IgD-negative memory B cell (primary cell): ENCODE measurements at regions not wholly inside any gene's neighbourhood (a gene's known extent, or its start where the extent isn't known, plus 50 kb on each side); places are given as distances from the start of the nearest gene placed in this dataset.

Source experiments
- H3K27ac Mint-ChIP-seq, 3 donors: one replicate each; pipeline ENCODE4 v1.8.0; 2020 to 2022; ENCODE audit warnings: mild to moderate bottlenecking in 3 of 3, mixed read lengths in 3 of 3, moderate library complexity in 1 of 3
- H3K27me3 Mint-ChIP-seq: one replicate; pipeline ENCODE4 v1.8.0; 2021; ENCODE audit warnings: mixed read lengths
- H3K36me3 Mint-ChIP-seq: one replicate; pipeline ENCODE4 v1.8.0; 2020; ENCODE audit warnings: mild to moderate bottlenecking, mixed read lengths
- H3K4me1 Mint-ChIP-seq, 3 donors: one replicate each; pipeline ENCODE4 v1.8.0; 2020 to 2022; ENCODE audit warnings: mixed read lengths in 3 of 3, mild to moderate bottlenecking in 1 of 3
- H3K4me3 Mint-ChIP-seq, 4 donors: one replicate each; pipeline ENCODE4 v1.8.0; 2020 to 2022; ENCODE audit warnings: mild to moderate bottlenecking in 4 of 4, mixed read lengths in 4 of 4, moderate library complexity in 3 of 4
- H3K9me3 Mint-ChIP-seq, 3 donors: one replicate each; pipeline ENCODE4 v1.8.0; 2020 to 2021; ENCODE audit warnings: mixed read lengths in 3 of 3, mild to moderate bottlenecking in 1 of 3

DNA sequence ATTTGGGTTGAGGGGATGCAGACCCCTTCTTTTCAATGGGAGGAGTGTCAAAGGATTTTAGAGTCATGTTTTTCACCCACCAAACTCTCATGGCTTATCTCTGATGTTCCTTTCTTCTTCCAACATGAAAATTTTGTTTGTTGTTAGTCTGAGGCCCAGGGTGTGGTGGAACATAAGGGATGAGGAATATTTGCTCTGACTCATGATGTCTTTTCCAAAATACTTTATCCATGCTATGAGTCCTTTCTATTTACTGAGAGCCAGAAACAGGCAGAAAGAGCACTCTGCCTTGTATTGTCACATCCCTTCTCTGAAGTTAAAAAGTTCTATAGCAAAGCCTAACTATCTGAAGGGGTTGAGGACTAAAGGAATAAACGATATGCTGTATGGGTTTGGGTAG is 61.6 kb upstream of the GYPA start:
- Mint-ChIP-seq H3K4me3 (no peak overlapping the region), H3K27ac (no peak overlapping the region), H3K9me3 (peaks cover 4 to 13% (median 8%) of the 10 kb centered on the region in 3 donors), H3K36me3 (no peaks in the 10 kb centered on the region), H3K27me3 (peaks cover 8% of the 10 kb centered on the region), H3K4me1 (no peaks in the 10 kb centered on the region)

DNA sequence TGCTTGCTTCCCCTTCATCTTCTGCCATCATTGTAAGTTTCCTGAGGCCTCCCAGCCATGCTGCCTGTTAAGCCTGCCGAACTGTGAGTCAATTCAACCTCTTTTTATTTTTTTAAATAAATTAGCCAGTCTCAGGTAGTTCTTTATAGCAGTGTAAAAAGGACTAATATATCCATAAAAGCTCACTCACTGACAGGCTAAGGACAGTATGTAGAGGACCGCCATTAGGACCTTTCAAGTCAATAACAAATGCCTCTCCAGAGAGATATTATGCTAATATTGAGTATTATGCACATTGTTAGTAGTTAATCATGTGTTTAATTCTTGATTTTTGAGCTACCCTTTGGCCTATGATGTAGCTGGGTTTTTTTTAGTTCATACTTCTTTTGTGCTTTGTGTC is 62.6 kb upstream of the GYPA start:
- H3K4me1 Mint-ChIP-seq = no peaks in the 10 kb centered on the region
- no peak overlapping the region for H3K4me3 Mint-ChIP-seq
- H3K27me3 Mint-ChIP-seq = peaks cover 7% of the 10 kb centered on the region
- H3K36me3 Mint-ChIP-seq = no peaks in the 10 kb centered on the region
- no peak overlapping the region for H3K27ac Mint-ChIP-seq
- H3K9me3 Mint-ChIP-seq = peaks cover 2 to 4% (median 4%) of the 10 kb centered on the region in 3 donors

DNA sequence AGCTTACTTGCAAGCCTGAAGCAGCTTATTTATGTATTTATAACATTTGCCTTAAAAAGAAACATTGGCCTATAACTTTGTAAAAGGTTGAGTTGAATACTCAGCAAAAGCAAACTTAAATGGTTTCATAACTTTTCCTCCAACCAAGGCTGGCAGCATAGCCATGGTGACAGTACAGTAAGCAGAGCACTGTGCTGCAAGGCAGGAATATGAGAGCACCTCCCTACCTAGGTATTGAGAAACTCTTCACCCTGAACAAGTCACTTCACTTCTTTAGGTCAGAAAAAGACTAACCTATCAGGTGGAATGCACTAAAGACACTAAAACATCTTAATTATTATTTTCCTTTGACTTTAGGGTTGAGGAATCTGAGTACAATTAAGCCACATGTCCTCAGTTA is 63.9 kb upstream of the GYPA start:
- no peaks in the 10 kb centered on the region for H3K9me3 Mint-ChIP-seq
- H3K27me3 Mint-ChIP-seq = peaks cover 7% of the 10 kb centered on the region
- no peaks in the 10 kb centered on the region for H3K4me1 Mint-ChIP-seq
- no peaks in the 10 kb centered on the region for H3K36me3 Mint-ChIP-seq
- H3K4me3 Mint-ChIP-seq = no peak overlapping the region
- no peak overlapping the region for H3K27ac Mint-ChIP-seq

DNA sequence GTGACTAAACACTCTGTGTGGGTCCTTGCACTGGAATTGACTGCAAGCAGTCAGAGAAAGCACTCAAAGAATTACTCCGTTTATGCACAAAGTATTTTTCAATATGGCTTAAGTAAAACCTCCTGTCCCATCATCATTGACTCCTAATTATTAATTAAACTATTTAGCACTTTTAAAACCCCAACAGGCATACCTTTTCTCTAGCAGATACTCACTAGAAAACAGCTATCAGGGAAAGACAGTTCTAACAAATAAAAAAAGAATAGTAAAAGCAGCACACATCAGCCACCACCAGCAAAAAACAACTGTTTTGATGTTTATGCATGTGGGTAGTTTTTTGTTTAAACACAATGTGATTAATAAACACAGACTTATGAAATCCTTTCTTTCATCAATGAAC is 66.2 kb upstream of the GYPA start:
- no peaks in the 10 kb centered on the region for H3K36me3 Mint-ChIP-seq
- H3K4me1 Mint-ChIP-seq = no peaks in the 10 kb centered on the region
- no peak overlapping the region for H3K27ac Mint-ChIP-seq
- no peak overlapping the region for H3K4me3 Mint-ChIP-seq
- peaks cover 6% of the 10 kb centered on the region for H3K27me3 Mint-ChIP-seq
- H3K9me3 Mint-ChIP-seq = no peaks in the 10 kb centered on the region

DNA sequence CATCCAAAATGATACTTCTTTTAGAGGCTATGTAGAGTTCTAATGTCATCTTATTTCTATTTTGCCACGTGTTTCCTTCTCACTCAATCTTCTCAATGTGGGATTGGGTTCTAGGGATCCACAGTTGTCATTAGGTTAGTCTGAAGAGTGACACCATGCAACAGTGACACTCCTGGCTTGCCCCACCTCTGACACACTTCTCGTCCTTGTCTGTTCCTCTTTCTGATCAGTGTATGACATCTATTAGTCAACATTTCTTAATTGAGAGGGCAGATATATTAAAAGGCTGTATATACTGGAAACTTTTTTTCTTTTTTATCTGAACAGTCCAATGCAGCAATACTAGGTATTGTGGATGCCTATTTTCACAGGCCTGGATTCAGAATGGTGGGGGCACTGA is 67.6 kb upstream of the GYPA start:
- H3K27me3 Mint-ChIP-seq = peaks cover 1% of the 10 kb centered on the region
- peaks cover 0 to 2% (median 0%) of the 10 kb centered on the region in 3 donors for H3K4me1 Mint-ChIP-seq
- peak overlapping the region in 1 of 3 donors; percentile 65 for H3K27ac Mint-ChIP-seq

DNA sequence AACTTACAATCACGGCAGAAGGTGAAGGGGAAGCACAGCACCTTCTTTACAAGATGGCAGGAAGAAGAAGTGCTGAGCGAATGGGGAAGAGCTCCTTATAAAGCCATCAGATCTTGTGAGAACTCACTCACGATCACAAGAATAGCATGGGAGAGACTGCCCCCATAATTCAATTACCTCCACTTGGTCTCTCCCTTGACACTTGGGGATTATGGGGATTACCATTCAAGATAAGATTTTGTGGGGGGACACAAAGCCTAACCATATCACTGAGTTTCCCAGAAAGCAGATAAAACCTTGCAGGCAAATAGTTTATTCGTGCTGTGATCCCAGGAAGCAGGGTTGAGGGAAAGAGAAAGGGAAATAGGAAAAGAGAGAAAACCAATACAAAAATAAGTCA is 69.0 kb upstream of the GYPA start:
- Mint-ChIP-seq H3K27ac (no peak overlapping the region), H3K4me1 (peaks cover 0 to 2% (median 0%) of the 10 kb centered on the region in 3 donors), H3K9me3 (peaks cover 0 to 2% (median 0%) of the 10 kb centered on the region in 3 donors), H3K4me3 (no peak overlapping the region), H3K27me3 (peaks cover 1% of the 10 kb centered on the region), H3K36me3 (peaks cover 2% of the 10 kb centered on the region)

More for the DNA sequence above, 67.6 kb upstream of the GYPA start:
- H3K9me3 Mint-ChIP-seq = no peaks in the 10 kb centered on the region
- no peak overlapping the region for H3K4me3 Mint-ChIP-seq
- H3K36me3 Mint-ChIP-seq = peaks cover 2% of the 10 kb centered on the region

DNA sequence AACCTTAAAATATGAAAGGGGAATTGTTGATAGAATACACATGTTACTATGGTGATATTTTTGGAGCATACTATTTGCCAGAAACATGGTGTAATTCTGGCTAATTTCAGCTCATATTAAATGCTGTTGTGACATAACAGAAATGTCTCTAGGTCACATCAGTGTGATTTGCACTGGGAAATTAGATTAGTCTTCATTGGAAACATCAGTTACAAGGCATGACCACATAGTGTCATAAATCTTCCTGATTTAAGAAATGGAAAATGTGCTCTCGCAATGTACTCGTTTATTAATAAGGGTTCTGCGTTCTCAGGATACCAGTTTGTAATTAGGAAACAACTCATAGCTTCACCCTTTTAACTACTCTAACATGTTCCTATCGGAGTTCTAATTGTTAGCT is 72.9 kb upstream of the GYPA start:
- H3K36me3 Mint-ChIP-seq = peaks cover 2% of the 10 kb centered on the region
- peaks cover 0 to 2% (median 0%) of the 10 kb centered on the region in 3 donors for H3K4me1 Mint-ChIP-seq
- no peaks in the 10 kb centered on the region for H3K27me3 Mint-ChIP-seq

DNA sequence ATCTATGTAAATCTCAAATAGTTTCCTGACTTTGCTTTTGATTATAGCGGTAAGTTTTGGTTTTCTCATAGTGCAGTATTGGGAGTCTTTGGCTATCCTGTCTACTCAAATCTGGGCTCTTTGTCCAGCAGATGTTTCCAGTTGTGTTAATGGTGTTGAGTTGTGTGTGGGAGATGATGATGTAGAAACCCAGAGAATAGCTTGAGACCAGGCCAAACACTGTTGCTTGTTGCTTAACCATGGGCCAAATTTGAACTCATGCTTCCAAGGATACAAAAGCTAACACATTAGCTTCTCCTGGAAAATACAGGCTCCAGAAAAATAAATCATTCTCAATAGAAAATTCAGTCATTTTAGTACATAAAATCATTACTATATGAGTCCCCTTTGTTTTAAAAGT is 82.6 kb upstream of the GYPA start:
- Mint-ChIP-seq H3K4me1 (no peaks in the 10 kb centered on the region), H3K27me3 (no peaks in the 10 kb centered on the region), H3K27ac (no peak overlapping the region), H3K9me3 (no peaks in the 10 kb centered on the region), H3K4me3 (no peak overlapping the region), H3K36me3 (no peaks in the 10 kb centered on the region)

More for the DNA sequence above, 72.9 kb upstream of the GYPA start:
- H3K9me3 Mint-ChIP-seq = peaks cover 0 to 3% (median 2%) of the 10 kb centered on the region in 3 donors
- H3K4me3 Mint-ChIP-seq = no peak overlapping the region
- H3K27ac Mint-ChIP-seq = no peak overlapping the region

DNA sequence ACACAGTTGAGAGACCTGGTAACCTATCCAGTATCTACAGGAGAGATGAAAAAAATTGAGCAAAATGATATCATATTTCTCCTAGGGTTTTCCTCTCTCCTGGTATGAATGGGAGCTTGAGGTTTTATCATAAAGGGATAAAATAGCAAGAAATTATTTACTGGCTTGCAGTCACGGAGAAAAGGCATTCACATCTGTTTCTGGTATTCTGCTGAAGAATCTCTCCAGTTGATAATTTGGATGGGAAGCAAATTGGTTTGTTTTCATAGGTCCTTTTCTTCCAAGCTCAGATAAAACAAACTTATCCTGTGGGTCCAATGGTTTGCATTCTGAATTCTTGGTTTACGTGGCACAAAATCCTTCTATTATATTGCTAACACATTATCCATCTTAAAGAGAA is 83.1 kb upstream of the GYPA start:
- no peaks in the 10 kb centered on the region for H3K4me1 Mint-ChIP-seq
- no peaks in the 10 kb centered on the region for H3K36me3 Mint-ChIP-seq
- H3K27me3 Mint-ChIP-seq = no peaks in the 10 kb centered on the region
- no peaks in the 10 kb centered on the region for H3K9me3 Mint-ChIP-seq
- H3K27ac Mint-ChIP-seq = no peak overlapping the region
- no peak overlapping the region for H3K4me3 Mint-ChIP-seq

DNA sequence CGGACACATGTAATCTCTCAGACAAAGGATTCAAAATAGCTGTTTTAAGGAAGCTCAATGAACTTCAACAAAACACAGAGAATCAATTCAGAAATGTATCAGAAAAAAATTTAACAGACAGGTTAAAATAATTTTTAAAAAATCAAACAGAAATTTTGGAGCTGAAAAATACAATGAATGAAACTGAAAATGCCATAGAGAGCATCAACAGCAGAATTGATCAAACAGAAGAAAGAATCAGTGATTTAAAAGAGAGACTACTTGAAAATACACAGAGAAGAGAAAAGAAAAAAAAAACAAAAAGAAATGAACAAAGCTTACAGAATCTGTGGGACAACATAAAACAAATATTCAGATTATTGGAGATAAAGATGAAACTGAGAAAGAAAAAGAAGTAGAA is 118.8 kb upstream of the GYPA start:
- H3K27ac Mint-ChIP-seq = no peak overlapping the region
- H3K27me3 Mint-ChIP-seq = no peaks in the 10 kb centered on the region
- H3K36me3 Mint-ChIP-seq = no peaks in the 10 kb centered on the region
- H3K4me1 Mint-ChIP-seq = no peaks in the 10 kb centered on the region
- H3K4me3 Mint-ChIP-seq = no peak overlapping the region
- peaks cover 6 to 17% (median 8%) of the 10 kb centered on the region in 3 donors for H3K9me3 Mint-ChIP-seq

DNA sequence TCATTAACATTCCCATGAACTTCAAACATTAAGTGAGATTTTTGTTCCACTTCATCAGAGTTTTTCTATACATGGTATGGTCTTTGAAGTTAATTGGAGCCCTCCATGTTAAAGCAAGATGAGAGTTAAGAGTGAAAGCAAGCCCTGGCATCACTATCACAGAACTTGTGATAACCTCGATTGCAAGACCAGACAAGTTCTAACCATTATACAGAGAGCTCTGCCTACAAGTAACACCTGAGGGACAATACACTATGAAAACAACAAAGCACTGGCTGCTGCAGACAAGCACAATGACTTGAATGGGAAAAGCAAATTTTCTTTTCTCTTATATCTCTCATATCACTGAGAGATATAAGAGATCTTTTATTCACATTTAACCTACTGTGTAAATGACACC is 126.6 kb upstream of the GYPA start:
- Mint-ChIP-seq H3K27ac (no peak overlapping the region), H3K4me3 (no peak overlapping the region), H3K36me3 (no peaks in the 10 kb centered on the region), H3K9me3 (peaks cover 0 to 2% (median 1%) of the 10 kb centered on the region in 3 donors), H3K27me3 (no peaks in the 10 kb centered on the region), H3K4me1 (no peaks in the 10 kb centered on the region)

DNA sequence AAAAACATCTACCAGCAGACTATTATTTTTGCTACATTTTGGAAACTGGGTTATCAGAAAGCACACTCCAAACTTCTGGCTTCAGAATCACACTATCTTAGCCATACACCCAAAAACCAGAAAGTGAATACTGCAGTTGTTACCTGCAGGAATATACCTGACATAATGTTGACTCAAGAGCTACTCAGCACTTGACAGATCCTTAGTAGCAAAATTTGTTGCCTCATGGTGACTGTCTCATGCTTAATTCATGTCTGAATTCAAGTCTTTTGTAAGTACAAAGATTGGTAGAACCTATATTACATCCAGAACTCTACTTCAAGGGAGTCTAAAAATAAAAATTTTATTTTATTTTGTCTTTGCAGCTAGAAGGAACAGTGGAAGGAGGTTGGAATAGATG is 140.2 kb upstream of the GYPA start:
- no peaks in the 10 kb centered on the region for H3K4me1 Mint-ChIP-seq
- H3K27ac Mint-ChIP-seq = no peak overlapping the region
- no peaks in the 10 kb centered on the region for H3K36me3 Mint-ChIP-seq
- H3K27me3 Mint-ChIP-seq = no peaks in the 10 kb centered on the region
- H3K9me3 Mint-ChIP-seq = no peaks in the 10 kb centered on the region
- H3K4me3 Mint-ChIP-seq = no peak overlapping the region

DNA sequence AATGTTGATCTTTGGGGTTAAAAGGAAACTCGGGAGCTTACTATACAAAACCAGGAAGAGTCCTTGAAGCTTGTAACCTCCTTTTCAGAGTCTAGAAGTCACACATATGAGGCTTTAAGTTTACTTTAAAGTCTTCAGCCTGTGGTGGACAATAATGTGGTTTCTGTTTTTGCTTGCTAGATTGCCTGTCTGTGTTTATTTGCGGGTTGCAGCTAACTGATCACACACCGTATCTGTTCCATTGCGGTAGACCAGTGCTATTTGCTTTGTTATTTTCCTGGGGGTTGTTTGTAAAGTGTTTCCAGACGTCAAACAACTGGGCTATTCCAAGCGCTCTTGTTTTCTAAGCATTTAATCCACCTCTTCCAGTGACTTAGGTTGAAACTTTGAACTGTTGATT is 143.0 kb upstream of the GYPA start:
- Mint-ChIP-seq H3K27ac (peak overlapping the region in 1 of 3 donors; percentile 9), H3K36me3 (no peaks in the 10 kb centered on the region), H3K4me3 (no peak overlapping the region), H3K9me3 (peaks cover 0 to 1% (median 0%) of the 10 kb centered on the region in 3 donors), H3K4me1 (no peaks in the 10 kb centered on the region), H3K27me3 (no peaks in the 10 kb centered on the region)

DNA sequence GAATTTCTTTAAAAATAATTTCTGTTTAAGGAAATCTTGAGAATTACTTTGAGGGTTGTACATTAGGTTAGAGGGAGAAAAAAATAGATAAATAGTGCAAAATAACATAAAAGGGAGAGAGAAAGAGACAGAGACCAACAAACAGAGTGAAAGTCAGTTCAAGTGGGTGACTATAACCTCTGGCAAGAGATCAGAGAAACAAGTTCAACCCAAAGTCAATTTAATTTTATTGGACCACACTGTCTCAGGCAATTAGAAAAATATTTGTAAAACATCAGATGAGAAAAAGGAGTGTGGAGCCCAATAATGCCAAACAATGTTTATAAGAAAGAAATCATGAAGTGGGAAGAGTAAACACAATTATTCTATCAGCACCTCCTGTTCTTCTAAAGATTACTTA is 143.5 kb upstream of the GYPA start:
- no peak overlapping the region for H3K4me3 Mint-ChIP-seq
- H3K4me1 Mint-ChIP-seq = no peaks in the 10 kb centered on the region
- no peaks in the 10 kb centered on the region for H3K36me3 Mint-ChIP-seq
- no peaks in the 10 kb centered on the region for H3K27me3 Mint-ChIP-seq
- H3K9me3 Mint-ChIP-seq = peaks cover 0 to 1% (median 0%) of the 10 kb centered on the region in 3 donors
- no peak overlapping the region for H3K27ac Mint-ChIP-seq

DNA sequence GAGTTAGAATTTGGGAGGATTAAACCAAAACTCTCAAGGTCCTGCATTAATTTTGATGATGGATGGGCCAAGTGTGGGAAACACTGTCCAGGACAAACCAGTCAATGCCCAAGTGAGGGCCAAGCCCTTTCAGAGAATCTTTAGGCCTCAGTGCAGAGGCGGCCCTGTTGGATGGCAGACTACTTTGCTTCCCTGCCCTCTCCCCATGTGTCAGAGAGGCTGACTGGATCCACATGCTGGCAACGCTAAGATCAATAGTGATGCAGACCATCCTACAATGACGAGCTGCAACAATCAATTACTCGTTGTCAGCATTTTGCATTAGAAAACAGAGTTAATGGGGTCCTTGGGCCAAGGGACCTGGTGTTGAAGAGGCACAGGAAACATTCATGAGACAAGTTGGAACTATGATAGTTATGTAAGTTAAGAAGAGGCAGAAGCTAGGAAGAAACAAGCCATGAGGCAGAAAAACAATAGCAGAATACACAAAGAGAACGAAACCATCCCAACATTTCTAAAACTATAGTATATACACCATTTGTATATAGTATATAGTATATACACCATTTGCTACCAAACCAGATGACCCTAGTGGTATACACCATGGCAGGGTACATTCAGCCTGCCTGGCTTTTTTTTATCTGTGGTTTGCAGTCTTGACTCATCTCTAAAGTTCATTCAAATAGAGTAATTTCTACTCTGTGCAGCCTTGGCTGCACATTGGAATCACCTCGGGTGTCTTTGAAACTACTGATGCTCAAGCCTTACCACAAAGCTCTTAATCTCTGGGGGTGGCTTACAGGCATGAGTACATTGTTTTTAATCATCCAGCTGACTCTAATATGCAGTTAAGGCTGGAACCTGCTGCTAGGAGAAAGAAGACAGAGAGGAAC is 147.7 kb upstream of the GYPA start:
- no peaks in the 10 kb centered on the region for H3K27me3 Mint-ChIP-seq
- peaks cover 0 to 1% (median 0%) of the 10 kb centered on the region in 3 donors for H3K9me3 Mint-ChIP-seq
- H3K27ac Mint-ChIP-seq = no peak overlapping the region
- H3K36me3 Mint-ChIP-seq = no peaks in the 10 kb centered on the region
- no peak overlapping the region for H3K4me3 Mint-ChIP-seq
- H3K4me1 Mint-ChIP-seq = no peaks in the 10 kb centered on the region
